ENCODE measurements at regions not wholly inside any gene's neighbourhood (a gene's known extent, or its start where the extent isn't known, plus 50 kb on each side); places are given as distances from the start of the nearest gene placed in this dataset.
"Not testable (repeated sequence)": the region's sequence is repeated elsewhere in the genome, so short reads cannot be mapped to it uniquely, and the experiment has no call there.

- no peak for DNase-seq
Measured at GRCh38 chr21:35198982-35199732, 150.1 kb upstream of the RUNX1 start.

GRCh38 chr21:35198565-35198964 lies 149.5 kb upstream of the RUNX1 start:
- no peak for TF ChIP-seq POLR2A (IDR thresholded peaks at IDR 0.05; ENCODE audit: low read length)
- no peak for TF ChIP-seq GATA1 (IDR thresholded peaks at IDR 0.05; ENCODE audit: low read depth, low read length)
- DNase-seq: no peak

More at GRCh38 chr21:35198982-35199732, 150.1 kb upstream of the RUNX1 start:
- no peak for TF ChIP-seq GATA1 (IDR thresholded peaks at IDR 0.05; ENCODE audit: low read depth, low read length)
- no peak for TF ChIP-seq POLR2A (IDR thresholded peaks at IDR 0.05; ENCODE audit: low read length)

DNA sequence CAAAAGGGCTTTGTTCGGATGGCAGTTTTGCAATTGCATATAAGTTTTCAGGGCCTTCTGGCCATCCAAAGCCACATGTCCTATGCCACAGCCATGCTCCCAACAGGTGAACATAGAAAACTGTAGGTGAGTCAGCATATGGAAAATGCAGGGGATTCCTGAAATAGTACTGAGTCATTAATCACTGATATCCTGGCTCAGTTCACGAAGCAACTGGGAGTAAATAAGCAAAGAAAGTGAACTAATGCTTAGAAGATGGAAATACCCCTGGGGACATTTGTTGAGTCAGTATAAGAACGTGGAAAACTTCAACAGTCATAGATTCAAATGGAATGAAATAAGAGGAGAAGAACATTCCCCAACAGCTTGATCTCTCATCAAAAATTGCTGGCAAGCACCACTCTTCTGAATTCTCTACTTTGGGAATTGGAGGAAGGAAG lies 148.9 kb upstream of the RUNX1 start:
- no peak for TF ChIP-seq GATA1 (IDR thresholded peaks at IDR 0.05; ENCODE audit: low read depth, low read length)
- TF ChIP-seq POLR2A (IDR thresholded peaks at IDR 0.05; ENCODE audit: low read length): no peak
- DNase-seq: no peak

GRCh38 chr21:35197191-35197590 lies 148.1 kb upstream of the RUNX1 start:
- TF ChIP-seq POLR2A (IDR thresholded peaks at IDR 0.05; ENCODE audit: low read length) (no peak), GATA1 (IDR thresholded peaks at IDR 0.05; ENCODE audit: low read depth, low read length) (no peak)

GRCh38 chr21:35196128-35196527 lies 147.0 kb upstream of the RUNX1 start:
- no peak for DNase-seq
- TF ChIP-seq POLR2A (IDR thresholded peaks at IDR 0.05; ENCODE audit: low read length) (no peak), GATA1 (IDR thresholded peaks at IDR 0.05; ENCODE audit: low read depth, low read length) (no peak)

More at GRCh38 chr21:35197191-35197590, 148.1 kb upstream of the RUNX1 start:
- no peak for DNase-seq

DNA sequence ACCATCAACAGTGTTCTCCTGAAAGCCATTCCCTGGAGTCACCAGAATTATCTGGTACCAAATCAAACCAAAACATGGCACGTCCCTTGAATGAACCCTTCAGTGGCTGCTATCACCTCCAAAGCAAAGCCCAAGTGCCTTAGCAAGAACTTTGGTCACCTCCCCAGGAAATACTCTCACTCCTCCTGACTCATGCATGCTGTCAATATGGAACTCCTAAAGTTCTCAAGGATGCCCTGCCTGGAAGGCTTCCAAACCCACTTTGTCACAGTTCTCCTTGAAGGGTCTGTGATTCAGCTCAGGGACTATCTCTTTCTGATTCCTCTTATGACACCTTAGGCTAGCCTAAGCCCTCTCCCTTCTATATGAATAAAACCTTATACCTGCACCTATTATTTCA lies 146.1 kb upstream of the RUNX1 start:
- TF ChIP-seq POLR2A (IDR thresholded peaks at IDR 0.05; ENCODE audit: low read length): no peak
- TF ChIP-seq GATA1 (IDR thresholded peaks at IDR 0.05; ENCODE audit: low read depth, low read length): no peak
- DNase-seq: no peak

DNA sequence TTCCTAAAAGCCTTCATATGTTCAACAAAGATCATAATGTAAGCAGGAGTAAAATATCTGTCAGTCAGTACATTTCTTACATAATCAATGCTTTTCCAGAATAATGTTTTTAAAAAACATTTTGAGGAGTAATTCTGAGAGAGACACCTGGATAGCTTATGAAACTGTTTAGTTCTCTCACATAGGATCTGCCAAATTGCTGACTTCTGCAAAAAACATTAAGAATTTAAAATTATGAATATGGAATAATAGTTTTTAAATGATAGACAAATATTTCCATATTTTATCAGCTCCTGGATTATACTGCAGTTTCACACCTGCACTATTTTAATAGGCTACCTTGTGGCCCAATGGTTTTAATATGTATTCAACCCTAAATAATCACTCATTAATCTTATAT lies 142.7 kb upstream of the RUNX1 start:
- TF ChIP-seq GATA1 (IDR thresholded peaks at IDR 0.05; ENCODE audit: low read depth, low read length) (no peak), POLR2A (IDR thresholded peaks at IDR 0.05; ENCODE audit: low read length) (no peak)
- no peak for DNase-seq

- TF ChIP-seq POLR2A (IDR thresholded peaks at IDR 0.05; ENCODE audit: low read length) (no peak), GATA1 (IDR thresholded peaks at IDR 0.05; ENCODE audit: low read depth, low read length) (no peak)
- DNase-seq: no peak
Measured at GRCh38 chr21:35191128-35191527, 142.0 kb upstream of the RUNX1 start.

DNA sequence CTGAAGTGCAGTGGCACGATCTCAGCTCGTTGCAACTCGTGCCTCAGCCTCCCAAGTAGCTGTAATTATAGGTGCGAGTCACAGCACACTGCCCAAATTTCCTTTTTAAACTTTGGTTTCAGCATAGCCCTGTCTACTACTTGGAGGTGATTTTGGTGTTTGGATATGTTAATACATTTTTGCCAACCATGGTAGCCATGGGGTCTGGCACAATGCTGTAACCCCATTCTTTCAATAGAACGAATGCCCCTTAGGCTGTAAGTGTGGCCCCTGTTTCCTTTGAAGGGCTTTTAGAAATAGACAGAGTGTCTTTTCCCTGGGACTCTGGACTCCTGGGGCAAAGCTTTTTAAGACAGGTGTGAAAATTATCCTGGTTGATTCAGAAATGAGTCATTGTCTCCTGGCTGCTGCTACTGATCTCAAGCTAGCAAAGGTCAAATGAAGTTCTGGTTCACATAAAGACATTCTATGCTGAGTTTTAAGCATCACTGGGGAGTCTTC lies 141.1 kb upstream of the RUNX1 start:
- DNase-seq: no peak
- TF ChIP-seq POLR2A (IDR thresholded peaks at IDR 0.05; ENCODE audit: low read length) (no peak), GATA1 (IDR thresholded peaks at IDR 0.05; ENCODE audit: low read depth, low read length) (no peak)

- DNase-seq: no peak
- TF ChIP-seq GATA1 (IDR thresholded peaks at IDR 0.05; ENCODE audit: low read depth, low read length): no peak
- no peak for TF ChIP-seq POLR2A (IDR thresholded peaks at IDR 0.05; ENCODE audit: low read length)
Measured at GRCh38 chr21:35189077-35189863, 140.2 kb upstream of the RUNX1 start.

DNA sequence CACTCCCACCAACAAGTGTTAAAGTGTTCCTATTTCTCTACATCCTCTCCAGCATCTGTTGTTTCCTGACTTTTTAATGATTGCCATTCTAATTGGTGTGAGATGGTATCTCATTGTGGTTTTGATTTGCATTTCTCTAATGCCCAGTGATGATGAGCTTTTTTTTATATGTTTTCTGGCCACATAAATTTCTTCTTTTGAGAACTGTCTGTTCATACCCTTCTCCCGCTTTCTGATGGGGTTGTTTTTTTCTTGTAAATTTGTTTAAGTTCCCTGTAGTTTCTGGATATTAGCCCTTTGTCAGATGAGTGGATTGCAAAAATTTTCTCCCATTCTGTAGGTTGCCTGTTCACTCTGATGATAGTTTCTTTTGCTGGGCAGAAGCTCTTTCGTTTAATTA lies 134.3 kb upstream of the RUNX1 start:
- not testable (repeated sequence) for DNase-seq

- DNase-seq: no peak
- no peak for TF ChIP-seq GATA1 (IDR thresholded peaks at IDR 0.05; ENCODE audit: low read depth, low read length)
Measured at GRCh38 chr21:35179990-35180540, 131.0 kb upstream of the RUNX1 start.

- no peak for TF ChIP-seq POLR2A (IDR thresholded peaks at IDR 0.05; ENCODE audit: low read length)
- TF ChIP-seq GATA1 (IDR thresholded peaks at IDR 0.05; ENCODE audit: low read depth, low read length): no peak
- DNase-seq: no peak
Measured at GRCh38 chr21:35178827-35179226, 129.7 kb upstream of the RUNX1 start.

GRCh38 chr21:35178098-35178497 lies 129.0 kb upstream of the RUNX1 start:
- DNase-seq: no peak
- TF ChIP-seq GATA1 (IDR thresholded peaks at IDR 0.05; ENCODE audit: low read depth, low read length) (no peak), POLR2A (IDR thresholded peaks at IDR 0.05; ENCODE audit: low read length) (no peak)

Measured in erythroblast (primary cell).